Prostate gland (tissue), 2 donors: ENCODE measurements at regions not wholly inside any gene's neighbourhood (a gene's known extent, or its start where the extent isn't known, plus 50 kb on each side); places are given as distances from the start of the nearest gene placed in this dataset.
A peak's percentile ranks its signal among the peaks of the same experiment; 100 is the strongest.

Experiments
- DNase-seq: peaks from one replicate; pipeline ENCODE4 v3.0.0-alpha.2; 2019; ENCODE audit warnings: low spot score
- H3K27ac ChIP-seq, 2 donors: fragments of 200-600 bp; sonication (generic); 2 replicates each; pipeline ENCODE4 v1.5.1; 2017 to 2019
- H3K27me3 ChIP-seq: fragments of 200-600 bp; sonication (generic); replicated peaks from 2 replicates; pipeline ENCODE4 v1.5.1; 2019; ENCODE audit not compliant: insufficient read depth
- H3K36me3 ChIP-seq, 2 donors: fragments of 200-600 bp; sonication (generic); 1 replicate in 1 of 2; 2 replicates in 1 of 2; pipeline versions ENCODE4 v1.5.1 to v1.8.1; 2017 to 2019
- H3K4me1 ChIP-seq: fragments of 200-600 bp; sonication (generic); replicated peaks from 2 replicates; pipeline ENCODE4 v1.5.1; 2019
- H3K4me3 ChIP-seq, 2 donors: fragments of 200-600 bp; sonication (generic); 2 replicates each; pipeline ENCODE4 v1.5.1; 2017 to 2019
- H3K9me3 ChIP-seq: fragments of 200-600 bp; sonication (generic); 2 replicates; pipeline ENCODE4 v1.5.1; 2017
- CTCF ChIP-seq, 4 experiments: fragments of 200-600 bp in 2 of 4; fragments of 450-650 bp in 2 of 4; sonication (generic) in 2 of 4; IDR thresholded peaks; 1 replicate in 3 of 4; 2 replicates in 1 of 4; pipeline ENCODE4 v1.5.1; 2016 to 2019; ENCODE audit warnings: antibody characterized with exemption in 4 of 4, mild to moderate bottlenecking in 2 of 4, moderate library complexity in 2 of 4
- POLR2A ChIP-seq: fragments of 450-650 bp; IDR thresholded peaks from one replicate; pipeline ENCODE4 v1.6.1; 2016; ENCODE audit warnings: antibody characterized with exemption, mild to moderate bottlenecking
- POLR2AphosphoS5 ChIP-seq: sonication (generic); formaldehyde crosslinking; IDR thresholded peaks from one replicate; pipeline ENCODE4 v1.6.1; 2017; ENCODE audit warnings: antibody characterized with exemption
- WGBS: methylation state at CpG from one replicate; pipeline ENCODE4 v1.1.5; 2018; 5-methylcytosine and 5-hydroxymethylcytosine counted together
- intact Hi-C: fragments of 100-400 bp; cut with DNase I; formaldehyde crosslinking; loops from one replicate; pipeline ENCODE4 v1.14.2; 2022

- DNase-seq: no peak
- H3K9me3 ChIP-seq: no peaks in the 10 kb centered on the region
- H3K36me3 ChIP-seq: no peaks in the 10 kb centered on the region
- intact Hi-C loops: no loop called here
- WGBS: 50% methylated on average over 5 of the region's 5 CpGs
- no peak overlapping the region for H3K27ac ChIP-seq
- no peaks in the 10 kb centered on the region for H3K27me3 ChIP-seq
- H3K4me1 ChIP-seq: peaks cover 3% of the 10 kb centered on the region
- no peak overlapping the region for H3K4me3 ChIP-seq
- no peak for TF ChIP-seq POLR2AphosphoS5
- no peak for TF ChIP-seq POLR2A
- no peak for TF ChIP-seq CTCF (IDR thresholded peaks at IDR 0.05)
These were observed 75.4 kb downstream of the IRX3 start for GRCh38 chr16:54211203-54211602.

- Histone ChIP-seq H3K36me3 (no peaks in the 10 kb centered on the region), H3K9me3 (no peaks in the 10 kb centered on the region), H3K27ac (no peak overlapping the region), H3K27me3 (no peaks in the 10 kb centered on the region), H3K4me3 (no peak overlapping the region), H3K4me1 (peaks cover 3% of the 10 kb centered on the region)
- no peak for TF ChIP-seq CTCF (IDR thresholded peaks at IDR 0.05)
- peak; percentile 32 for TF ChIP-seq POLR2AphosphoS5
- 18% methylated on average over 16 of the region's 16 CpGs for WGBS
- intact Hi-C loops: no loop called here
- no peak for DNase-seq
These were observed 76.0 kb downstream of the IRX3 start for GRCh38 chr16:54210452-54211125.

- Histone ChIP-seq H3K4me3 (no peak overlapping the region), H3K4me1 (peaks cover 3% of the 10 kb centered on the region), H3K27me3 (no peaks in the 10 kb centered on the region), H3K27ac (no peak overlapping the region), H3K36me3 (no peaks in the 10 kb centered on the region), H3K9me3 (no peaks in the 10 kb centered on the region)
- intact Hi-C loops: no loop called here
- WGBS: 49% methylated on average over 5 of the region's 5 CpGs
- DNase-seq: no peak
- TF ChIP-seq POLR2A (no peak), POLR2AphosphoS5 (no peak), CTCF (IDR thresholded peaks at IDR 0.05) (no peak)
These were observed 78.3 kb downstream of the IRX3 start for GRCh38 chr16:54208237-54208636.

- intact Hi-C loops: no loop called here
- 80% methylated on average over 15 of the region's 15 CpGs for WGBS
- peaks cover 3% of the 10 kb centered on the region for H3K4me1 ChIP-seq
- DNase-seq: no peak
- no peak overlapping the region for H3K4me3 ChIP-seq
- H3K9me3 ChIP-seq: no peaks in the 10 kb centered on the region
- no peak overlapping the region for H3K27ac ChIP-seq
- no peaks in the 10 kb centered on the region for H3K27me3 ChIP-seq
- TF ChIP-seq CTCF (IDR thresholded peaks at IDR 0.05) (no peak), POLR2AphosphoS5 (no peak), POLR2A (no peak)
- H3K36me3 ChIP-seq: no peaks in the 10 kb centered on the region
These were observed 78.8 kb downstream of the IRX3 start for GRCh38 chr16:54207837-54208236.

GRCh38 chr16:54204756-54205155 is 81.8 kb downstream of the IRX3 start:
- intact Hi-C loops: no loop called here
- Histone ChIP-seq H3K4me1 (no peaks in the 10 kb centered on the region), H3K36me3 (no peaks in the 10 kb centered on the region), H3K27ac (no peak overlapping the region), H3K4me3 (no peak overlapping the region), H3K9me3 (no peaks in the 10 kb centered on the region), H3K27me3 (no peaks in the 10 kb centered on the region)
- TF ChIP-seq POLR2A: no peak
- no peak for TF ChIP-seq POLR2AphosphoS5
- no peak for TF ChIP-seq CTCF (IDR thresholded peaks at IDR 0.05)
- no peak for DNase-seq
- WGBS: 83% methylated on average over 7 of the region's 7 CpGs
